ENCODE measurements at regions not wholly inside any gene's neighbourhood (a gene's known extent, or its start where the extent isn't known, plus 50 kb on each side); places are given as distances from the start of the nearest gene placed in this dataset.

DNA sequence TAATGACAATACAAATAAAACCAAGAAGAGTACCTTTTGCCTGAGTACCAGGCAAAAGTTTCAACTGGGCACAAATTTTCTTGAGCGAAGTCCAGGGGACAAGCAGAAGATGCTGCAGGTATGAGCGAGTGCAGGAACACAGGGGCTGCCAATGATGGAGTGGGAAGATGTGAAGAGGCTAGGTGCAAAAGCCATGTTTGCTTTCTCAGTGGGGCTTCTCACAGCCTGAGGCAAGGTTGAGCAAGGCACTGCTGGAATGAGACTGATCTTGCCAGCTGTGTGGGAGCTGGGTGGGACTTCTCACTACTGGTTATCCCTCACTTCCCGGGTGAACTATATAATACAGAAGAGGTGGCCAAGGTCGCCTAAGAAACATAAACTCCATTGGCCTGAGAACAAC is 1200.7 kb downstream of the SLITRK1 start:
- H3F3A ChIP-seq (replicated peaks; ENCODE audit: low read depth) = no peaks in the 10 kb centered on the region
- no peak overlapping the region for H3K4me3 ChIP-seq
- H3K4me1 Mint-ChIP-seq = peaks cover 10% of the 10 kb centered on the region
- no peaks in the 10 kb centered on the region for H4K20me1 ChIP-seq (replicated peaks; ENCODE audit: insufficient read depth)
- H3K27me3 Mint-ChIP-seq (ENCODE audit: insufficient read depth, low read depth, poor library complexity) = no peaks in the 10 kb centered on the region
- peaks cover 27% of the 10 kb centered on the region for H3K36me3 Mint-ChIP-seq (ENCODE audit: low read depth)
- H3K4me3 Mint-ChIP-seq = no peak overlapping the region
- ATAC-seq = peak; percentile 54; the same call in 2 of the 3 replicates
- 0 out of 2 replicates have a peak overlapping the region, but pooled peaks have one; percentile 14 for H2AFZ ChIP-seq
- H3K9me2 ChIP-seq (ENCODE audit: insufficient read depth) = 0 out of 2 replicates have a peak, but pooled peaks cover 4% of the 10 kb centered on the region
- no peak overlapping the region for H3K4me2 ChIP-seq
- H3K4me1 ChIP-seq (ENCODE audit: insufficient read depth) = peaks cover 6% of the 10 kb centered on the region; the same call in 1 of the 2 replicates
- H3K36me3 ChIP-seq (ENCODE audit: insufficient read depth) = no peaks in the 10 kb centered on the region
- H3K79me2 ChIP-seq (replicated peaks; ENCODE audit: insufficient read depth) = no peaks in the 10 kb centered on the region
- H3K27ac ChIP-seq (ENCODE audit: low read depth) = no peak overlapping the region
- H3K9me3 Mint-ChIP-seq = peaks cover 27% of the 10 kb centered on the region
- H3K27ac Mint-ChIP-seq = no peak overlapping the region
- H3K27me3 ChIP-seq (ENCODE audit: insufficient read depth) = no peaks in the 10 kb centered on the region
- TF ChIP-seq EZH2phosphoT487 (IDR thresholded peaks at IDR 0.05; ENCODE audit: unreplicated experiment) (no peak), JUNB (IDR thresholded peaks at IDR 0.05; ENCODE audit: unreplicated experiment) (no peak), POLR2AphosphoS5 (IDR thresholded peaks at IDR 0.05; ENCODE audit: low read depth) (no peak), NANOG (IDR thresholded peaks at IDR 0.05; ENCODE audit: borderline replicate concordance) (no peak), CREB1 (CRISPR knock-in tag; IDR thresholded peaks at IDR 0.05; ENCODE audit: low read depth) (no peak), EZH2 (IDR thresholded peaks at IDR 0.05; ENCODE audit: low read depth, unreplicated experiment) (no peak), STAT1 (IDR thresholded peaks at IDR 0.05; ENCODE audit: unreplicated experiment) (no peak), ZNF114 (CRISPR knock-in tag; IDR thresholded peaks at IDR 0.05) (no peak), ZNF331 (CRISPR knock-in tag; IDR thresholded peaks at IDR 0.05; ENCODE audit: low read depth) (no peak)
- TF ChIP-seq, protein P1, sequence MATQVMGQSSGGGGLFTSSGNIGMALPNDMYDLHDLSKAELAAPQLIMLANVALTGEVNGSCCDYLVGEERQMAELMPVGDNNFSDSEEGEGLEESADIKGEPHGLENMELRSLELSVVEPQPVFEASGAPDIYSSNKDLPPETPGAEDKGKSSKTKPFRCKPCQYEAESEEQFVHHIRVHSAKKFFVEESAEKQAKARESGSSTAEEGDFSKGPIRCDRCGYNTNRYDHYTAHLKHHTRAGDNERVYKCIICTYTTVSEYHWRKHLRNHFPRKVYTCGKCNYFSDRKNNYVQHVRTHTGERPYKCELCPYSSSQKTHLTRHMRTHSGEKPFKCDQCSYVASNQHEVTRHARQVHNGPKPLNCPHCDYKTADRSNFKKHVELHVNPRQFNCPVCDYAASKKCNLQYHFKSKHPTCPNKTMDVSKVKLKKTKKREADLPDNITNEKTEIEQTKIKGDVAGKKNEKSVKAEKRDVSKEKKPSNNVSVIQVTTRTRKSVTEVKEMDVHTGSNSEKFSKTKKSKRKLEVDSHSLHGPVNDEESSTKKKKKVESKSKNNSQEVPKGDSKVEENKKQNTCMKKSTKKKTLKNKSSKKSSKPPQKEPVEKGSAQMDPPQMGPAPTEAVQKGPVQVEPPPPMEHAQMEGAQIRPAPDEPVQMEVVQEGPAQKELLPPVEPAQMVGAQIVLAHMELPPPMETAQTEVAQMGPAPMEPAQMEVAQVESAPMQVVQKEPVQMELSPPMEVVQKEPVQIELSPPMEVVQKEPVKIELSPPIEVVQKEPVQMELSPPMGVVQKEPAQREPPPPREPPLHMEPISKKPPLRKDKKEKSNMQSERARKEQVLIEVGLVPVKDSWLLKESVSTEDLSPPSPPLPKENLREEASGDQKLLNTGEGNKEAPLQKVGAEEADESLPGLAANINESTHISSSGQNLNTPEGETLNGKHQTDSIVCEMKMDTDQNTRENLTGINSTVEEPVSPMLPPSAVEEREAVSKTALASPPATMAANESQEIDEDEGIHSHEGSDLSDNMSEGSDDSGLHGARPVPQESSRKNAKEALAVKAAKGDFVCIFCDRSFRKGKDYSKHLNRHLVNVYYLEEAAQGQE (IDR thresholded peaks at IDR 0.05; ENCODE audit: unreplicated experiment) = no peak
- TF ChIP-seq, protein P2, sequence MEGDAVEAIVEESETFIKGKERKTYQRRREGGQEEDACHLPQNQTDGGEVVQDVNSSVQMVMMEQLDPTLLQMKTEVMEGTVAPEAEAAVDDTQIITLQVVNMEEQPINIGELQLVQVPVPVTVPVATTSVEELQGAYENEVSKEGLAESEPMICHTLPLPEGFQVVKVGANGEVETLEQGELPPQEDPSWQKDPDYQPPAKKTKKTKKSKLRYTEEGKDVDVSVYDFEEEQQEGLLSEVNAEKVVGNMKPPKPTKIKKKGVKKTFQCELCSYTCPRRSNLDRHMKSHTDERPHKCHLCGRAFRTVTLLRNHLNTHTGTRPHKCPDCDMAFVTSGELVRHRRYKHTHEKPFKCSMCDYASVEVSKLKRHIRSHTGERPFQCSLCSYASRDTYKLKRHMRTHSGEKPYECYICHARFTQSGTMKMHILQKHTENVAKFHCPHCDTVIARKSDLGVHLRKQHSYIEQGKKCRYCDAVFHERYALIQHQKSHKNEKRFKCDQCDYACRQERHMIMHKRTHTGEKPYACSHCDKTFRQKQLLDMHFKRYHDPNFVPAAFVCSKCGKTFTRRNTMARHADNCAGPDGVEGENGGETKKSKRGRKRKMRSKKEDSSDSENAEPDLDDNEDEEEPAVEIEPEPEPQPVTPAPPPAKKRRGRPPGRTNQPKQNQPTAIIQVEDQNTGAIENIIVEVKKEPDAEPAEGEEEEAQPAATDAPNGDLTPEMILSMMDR (conservative IDR thresholded peaks at IDR 0.05; ENCODE audit: low read depth in 2 of 2) = no peak
- TF ChIP-seq, protein P3, sequence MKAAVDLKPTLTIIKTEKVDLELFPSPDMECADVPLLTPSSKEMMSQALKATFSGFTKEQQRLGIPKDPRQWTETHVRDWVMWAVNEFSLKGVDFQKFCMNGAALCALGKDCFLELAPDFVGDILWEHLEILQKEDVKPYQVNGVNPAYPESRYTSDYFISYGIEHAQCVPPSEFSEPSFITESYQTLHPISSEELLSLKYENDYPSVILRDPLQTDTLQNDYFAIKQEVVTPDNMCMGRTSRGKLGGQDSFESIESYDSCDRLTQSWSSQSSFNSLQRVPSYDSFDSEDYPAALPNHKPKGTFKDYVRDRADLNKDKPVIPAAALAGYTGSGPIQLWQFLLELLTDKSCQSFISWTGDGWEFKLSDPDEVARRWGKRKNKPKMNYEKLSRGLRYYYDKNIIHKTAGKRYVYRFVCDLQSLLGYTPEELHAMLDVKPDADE (IDR thresholded peaks at IDR 0.05) = no peak
- TF ChIP-seq, protein P4, sequence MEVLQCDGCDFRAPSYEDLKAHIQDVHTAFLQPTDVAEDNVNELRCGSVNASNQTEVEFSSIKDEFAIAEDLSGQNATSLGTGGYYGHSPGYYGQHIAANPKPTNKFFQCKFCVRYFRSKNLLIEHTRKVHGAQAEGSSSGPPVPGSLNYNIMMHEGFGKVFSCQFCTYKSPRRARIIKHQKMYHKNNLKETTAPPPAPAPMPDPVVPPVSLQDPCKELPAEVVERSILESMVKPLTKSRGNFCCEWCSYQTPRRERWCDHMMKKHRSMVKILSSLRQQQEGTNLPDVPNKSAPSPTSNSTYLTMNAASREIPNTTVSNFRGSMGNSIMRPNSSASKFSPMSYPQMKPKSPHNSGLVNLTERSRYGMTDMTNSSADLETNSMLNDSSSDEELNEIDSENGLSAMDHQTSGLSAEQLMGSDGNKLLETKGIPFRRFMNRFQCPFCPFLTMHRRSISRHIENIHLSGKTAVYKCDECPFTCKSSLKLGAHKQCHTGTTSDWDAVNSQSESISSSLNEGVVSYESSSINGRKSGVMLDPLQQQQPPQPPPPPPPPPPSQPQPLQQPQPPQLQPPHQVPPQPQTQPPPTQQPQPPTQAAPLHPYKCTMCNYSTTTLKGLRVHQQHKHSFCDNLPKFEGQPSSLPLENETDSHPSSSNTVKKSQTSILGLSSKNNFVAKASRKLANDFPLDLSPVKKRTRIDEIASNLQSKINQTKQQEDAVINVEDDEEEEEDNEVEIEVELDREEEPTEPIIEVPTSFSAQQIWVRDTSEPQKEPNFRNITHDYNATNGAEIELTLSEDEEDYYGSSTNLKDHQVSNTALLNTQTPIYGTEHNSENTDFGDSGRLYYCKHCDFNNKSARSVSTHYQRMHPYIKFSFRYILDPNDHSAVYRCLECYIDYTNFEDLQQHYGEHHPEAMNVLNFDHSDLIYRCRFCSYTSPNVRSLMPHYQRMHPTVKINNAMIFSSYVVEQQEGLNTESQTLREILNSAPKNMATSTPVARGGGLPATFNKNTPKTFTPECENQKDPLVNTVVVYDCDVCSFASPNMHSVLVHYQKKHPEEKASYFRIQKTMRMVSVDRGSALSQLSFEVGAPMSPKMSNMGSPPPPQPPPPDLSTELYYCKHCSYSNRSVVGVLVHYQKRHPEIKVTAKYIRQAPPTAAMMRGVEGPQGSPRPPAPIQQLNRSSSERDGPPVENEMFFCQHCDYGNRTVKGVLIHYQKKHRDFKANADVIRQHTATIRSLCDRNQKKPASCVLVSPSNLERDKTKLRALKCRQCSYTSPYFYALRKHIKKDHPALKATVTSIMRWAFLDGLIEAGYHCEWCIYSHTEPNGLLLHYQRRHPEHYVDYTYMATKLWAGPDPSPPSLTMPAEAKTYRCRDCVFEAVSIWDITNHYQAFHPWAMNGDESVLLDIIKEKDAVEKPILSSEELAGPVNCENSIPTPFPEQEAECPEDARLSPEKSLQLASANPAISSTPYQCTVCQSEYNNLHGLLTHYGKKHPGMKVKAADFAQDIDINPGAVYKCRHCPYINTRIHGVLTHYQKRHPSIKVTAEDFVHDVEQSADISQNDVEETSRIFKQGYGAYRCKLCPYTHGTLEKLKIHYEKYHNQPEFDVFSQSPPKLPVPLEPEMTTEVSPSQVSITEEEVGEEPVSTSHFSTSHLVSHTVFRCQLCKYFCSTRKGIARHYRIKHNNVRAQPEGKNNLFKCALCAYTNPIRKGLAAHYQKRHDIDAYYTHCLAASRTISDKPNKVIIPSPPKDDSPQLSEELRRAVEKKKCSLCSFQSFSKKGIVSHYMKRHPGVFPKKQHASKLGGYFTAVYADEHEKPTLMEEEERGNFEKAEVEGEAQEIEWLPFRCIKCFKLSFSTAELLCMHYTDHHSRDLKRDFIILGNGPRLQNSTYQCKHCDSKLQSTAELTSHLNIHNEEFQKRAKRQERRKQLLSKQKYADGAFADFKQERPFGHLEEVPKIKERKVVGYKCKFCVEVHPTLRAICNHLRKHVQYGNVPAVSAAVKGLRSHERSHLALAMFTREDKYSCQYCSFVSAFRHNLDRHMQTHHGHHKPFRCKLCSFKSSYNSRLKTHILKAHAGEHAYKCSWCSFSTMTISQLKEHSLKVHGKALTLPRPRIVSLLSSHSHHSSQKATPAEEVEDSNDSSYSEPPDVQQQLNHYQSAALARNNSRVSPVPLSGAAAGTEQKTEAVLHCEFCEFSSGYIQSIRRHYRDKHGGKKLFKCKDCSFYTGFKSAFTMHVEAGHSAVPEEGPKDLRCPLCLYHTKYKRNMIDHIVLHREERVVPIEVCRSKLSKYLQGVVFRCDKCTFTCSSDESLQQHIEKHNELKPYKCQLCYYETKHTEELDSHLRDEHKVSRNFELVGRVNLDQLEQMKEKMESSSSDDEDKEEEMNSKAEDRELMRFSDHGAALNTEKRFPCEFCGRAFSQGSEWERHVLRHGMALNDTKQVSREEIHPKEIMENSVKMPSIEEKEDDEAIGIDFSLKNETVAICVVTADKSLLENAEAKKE (CRISPR knock-in tag; IDR thresholded peaks at IDR 0.05) = no peak
- no peak for DNase-seq (ENCODE audit: low spot score)
